Heart left ventricle (tissue), 16 donors: ENCODE measurements at regions not wholly inside any gene's neighbourhood (a gene's known extent, or its start where the extent isn't known, plus 50 kb on each side); places are given as distances from the start of the nearest gene placed in this dataset.
A peak's percentile ranks its signal among the peaks of the same experiment; 100 is the strongest.

ENCODE experiments used
- ATAC-seq, 4 donors: fragments of 200-7000 bp; cut with Tn5 transposase; one replicate each; pipeline ENCODE4 v1.9.1; 2020 to 2022; ENCODE audit warnings: moderate library complexity in 4 of 4, mild to moderate bottlenecking in 3 of 4, moderate number of reproducible peaks in 1 of 4
- DNase-seq, 5 donors: peaks; one replicate each; pipeline ENCODE4 v3.0.0-alpha.2; 2020
- H3K27ac ChIP-seq, 12 donors: fragments of 200-600 bp; sonication (generic) in 4 of 12; one replicate each; pipeline versions ENCODE4 v1.5.0 to v1.8.0; 2016 to 2022; ENCODE audit warnings: mild to moderate bottlenecking in 2 of 12
- H3K27me3 ChIP-seq, 9 donors: fragments of 200-600 bp; sonication (generic) in 2 of 9; one replicate each; pipeline versions ENCODE4 v1.5.1 to v1.8.0; 2016 to 2022; ENCODE audit warnings: mild to moderate bottlenecking in 3 of 9
- H3K36me3 ChIP-seq, 9 donors: fragments of 200-600 bp; sonication (generic) in 2 of 9; one replicate each; pipeline versions ENCODE4 v1.5.0 to v1.8.0; 2018 to 2022; ENCODE audit warnings: mild to moderate bottlenecking in 2 of 9
- H3K4me1 ChIP-seq, 12 donors: fragments of 200-600 bp; sonication (generic) in 4 of 12; one replicate each; pipeline versions ENCODE4 v1.5.0 to v1.8.0; 2016 to 2022; ENCODE audit warnings: mild to moderate bottlenecking in 3 of 12
- H3K4me3 ChIP-seq, 12 donors: fragments of 200-600 bp; sonication (generic) in 4 of 12; one replicate each; pipeline versions ENCODE4 v1.5.0 to v1.8.0; 2017 to 2022; ENCODE audit warnings: mild to moderate bottlenecking in 9 of 12, moderate library complexity in 4 of 12
- H3K9me3 ChIP-seq, 12 donors: fragments of 200-600 bp; sonication (generic) in 4 of 12; one replicate each; pipeline versions ENCODE4 v1.5.0 to v1.8.0; 2016 to 2022; ENCODE audit warnings: mild to moderate bottlenecking in 1 of 12
- CTCF ChIP-seq, 12 donors: fragments of 200-600 bp; sonication (generic) in 4 of 12; IDR thresholded peaks; one replicate each; pipeline versions ENCODE4 v1.5.0 to v1.8.0; 2018 to 2022; ENCODE audit warnings: antibody characterized with exemption in 12 of 12, mild to moderate bottlenecking in 5 of 12
- POLR2A ChIP-seq, 2 donors: fragments of 450-650 bp; IDR thresholded peaks; one replicate each; pipeline ENCODE4 v1.6.1; 2017; ENCODE audit warnings: antibody characterized with exemption in 2 of 2, mild to moderate bottlenecking in 2 of 2, moderate library complexity in 2 of 2
- WGBS, 4 donors: extraction: QIAGEN DNeasy Blood & Tissue Kit in 2 of 4; methylation state at CpG; one replicate each; pipeline versions ENCODE4 v1.1.5 to v1.1.7; 2013 to 2018; 5-methylcytosine and 5-hydroxymethylcytosine counted together
- intact Hi-C, 10 donors: fragments of 100-400 bp; cut with DNase I; formaldehyde crosslinking; loops; one replicate each; pipeline versions ENCODE4 v1.11.1 to v1.14.2; 2022
- donor health status: ischemic (EF 13 %, LVEDD 7.1; RV severe dilation, severe dysfunction).
- donor health status: healthy with polysubstance abuse.
- donor health status: DM: no; HTN: yes; CAD: no.
- donor health status: DM: no; HTN: no; CAD: no.
- donor health status: ischemic (EF 25% LVEDD 6.9; RV normal size, moderate dysfunction).
- donor health status: ischemic (EF 25% LVEDD 5.7; RV mildly dilated, moderate dysfunction).
- donor health status: healthy.
- donor health status: DM: yes; HTN: yes; CAD: no.
- donor health status: ischemic (EF 35%, LVEDD 5.7; RV mildly dilated, moderate dysfunction).
- donor health status: nonischemic (EF 11% LVEDD 7.7; RV severe dilation, severe dysfunction).
- donor health status: DM: yes; HTN: yes; CAD: no.
- donor health status: PGD.
- donor health status: ischemic (EF 29% LVEDD 5.4; RV normal size, mild dysfunction).
- donor health status: nonischemic (EF 23%, LVEDD 6.1; RV moderate dilation, normal function).

GRCh38 chr1:2933431-2934155 lies 87.7 kb upstream of the ACTRT2 start:
- H3K4me3 ChIP-seq = no peak overlapping the region
- DNase-seq (peak in 3 of 5 donors; percentile 7 to 41 (median 19)), ATAC-seq (no peak)
- H3K9me3 ChIP-seq = no peaks in the 10 kb centered on the region
- TF ChIP-seq POLR2A (IDR thresholded peaks at IDR 0.05) = no peak
- H3K4me1 ChIP-seq = no peaks in the 10 kb centered on the region
- intact Hi-C loops = no loop called here
- H3K27me3 ChIP-seq = peaks cover 0 to 34% (median 0%) of the 10 kb centered on the region in 9 donors
- 79 to 86% (median 81%) methylated on average over 27 to 28 of the region's 28 CpGs for WGBS, 4 donors
- H3K36me3 ChIP-seq = no peaks in the 10 kb centered on the region
- no peak overlapping the region for H3K27ac ChIP-seq

- Histone ChIP-seq H3K9me3 (no peaks in the 10 kb centered on the region), H3K27ac (no peak overlapping the region), H3K36me3 (no peaks in the 10 kb centered on the region), H3K27me3 (peaks cover 0 to 34% (median 0%) of the 10 kb centered on the region in 9 donors), H3K4me1 (no peaks in the 10 kb centered on the region), H3K4me3 (no peak overlapping the region)
- DNase-seq (peak in 3 of 5 donors; percentile 9 to 47 (median 13)), ATAC-seq (no peak)
- 90 to 96% (median 91%) methylated on average over 17 to 20 of the region's 20 CpGs for WGBS, 4 donors
- TF ChIP-seq POLR2A (IDR thresholded peaks at IDR 0.05) = no peak
- no peak for TF ChIP-seq CTCF (IDR thresholded peaks at IDR 0.05)
- intact Hi-C loops = no loop called here
These were observed 87.1 kb upstream of the ACTRT2 start for GRCh38 chr1:2934156-2934540.

- no peaks in the 10 kb centered on the region for H3K4me1 ChIP-seq
- peaks cover 0 to 4% (median 0%) of the 10 kb centered on the region in 12 donors for H3K9me3 ChIP-seq
- H3K27ac ChIP-seq = no peak overlapping the region
- peak in 2 of 5 donors; percentile 7 to 36 for DNase-seq
- H3K36me3 ChIP-seq = no peaks in the 10 kb centered on the region
- peaks cover 0 to 34% (median 0%) of the 10 kb centered on the region in 9 donors for H3K27me3 ChIP-seq
- 85 to 92% (median 86%) methylated on average over 9 to 16 of the region's 16 CpGs for WGBS, 4 donors
- TF ChIP-seq POLR2A (IDR thresholded peaks at IDR 0.05) (no peak), CTCF (IDR thresholded peaks at IDR 0.05) (no peak)
- ATAC-seq = no peak
- intact Hi-C loops = no loop called here
- no peak overlapping the region for H3K4me3 ChIP-seq
These were observed 86.6 kb upstream of the ACTRT2 start for GRCh38 chr1:2934642-2935081.

- Histone ChIP-seq H3K9me3 (peaks cover 0 to 9% (median 0%) of the 10 kb centered on the region in 12 donors), H3K36me3 (no peaks in the 10 kb centered on the region), H3K27ac (no peak overlapping the region), H3K27me3 (peaks cover 0 to 34% (median 0%) of the 10 kb centered on the region in 9 donors), H3K4me1 (no peaks in the 10 kb centered on the region), H3K4me3 (no peak overlapping the region)
- 73 to 91% (median 78%) methylated on average over 4 to 5 of the region's 5 CpGs for WGBS, 4 donors
- ATAC-seq = no peak
- TF ChIP-seq POLR2A (IDR thresholded peaks at IDR 0.05) (no peak), CTCF (IDR thresholded peaks at IDR 0.05) (no peak)
- intact Hi-C loops = no loop called here
- peak in 2 of 5 donors; percentile 19 to 47 for DNase-seq
These were observed 86.1 kb upstream of the ACTRT2 start for GRCh38 chr1:2935184-2935583.
